H1 (cell line): ENCODE measurements at regions not wholly inside any gene's neighbourhood (a gene's known extent, or its start where the extent isn't known, plus 50 kb on each side); places are given as distances from the start of the nearest gene placed in this dataset.

ENCODE experiments used
- CTCF ChIA-PET: fragments of 300-600 bp; sonication (Branson Sonifier 250); formaldehyde crosslinking; loops from one replicate; lab custom pipeline; 2021; ENCODE audit not compliant: partially characterized antibody; lab: Charles Lee
- POLR2A ChIA-PET: fragments of 300-600 bp; sonication (Branson Sonifier 250); formaldehyde crosslinking; loops from one replicate; lab custom pipeline; 2021; ENCODE audit warnings: inconsistent platforms; ENCODE audit not compliant: partially characterized antibody; lab: Charles Lee
- DNase-seq, 2 experiments: peaks; one replicate each; pipeline versions ENCODE4 v3.0.0 to v3.0.0-alpha.2; 2010 to 2022; ENCODE audit warnings: low spot score in 2 of 2, low read depth in 1 of 2, mixed read lengths in 1 of 2
- FAIRE-seq: peaks from 2 replicates; lab custom pipeline; 2011; peaks lifted over from hg19 to GRCh38; lab: Jason Lieb, UNC
- H2AFZ ChIP-seq: 2 replicates; pipeline ENCODE4 v1.8.1; 2012; ENCODE audit warnings: low read length, inconsistent platforms
- H2AK5ac ChIP-seq: 2 replicates; pipeline ENCODE4 v1.6.1; 2013; ENCODE audit warnings: low read depth, low read length
- H2BK120ac ChIP-seq: replicated peaks from 2 replicates; pipeline ENCODE3; 2013; ENCODE audit warnings: low read depth, low read length, inconsistent platforms
- H2BK12ac ChIP-seq: 2 replicates; pipeline ENCODE4 v1.6.1; 2013; ENCODE audit warnings: low read depth, low read length
- H2BK15ac ChIP-seq: 2 replicates; pipeline ENCODE4 v1.6.1; 2013; ENCODE audit warnings: low read length
- H2BK20ac ChIP-seq: 2 replicates; pipeline ENCODE4 v1.6.1; 2013; ENCODE audit warnings: low read length
- H2BK5ac ChIP-seq: 2 replicates; pipeline ENCODE4 v1.6.1; 2013; ENCODE audit warnings: low read depth, low read length
- H3K14ac ChIP-seq: 2 replicates; pipeline ENCODE4 v1.6.1; 2013; ENCODE audit warnings: inconsistent platforms; ENCODE audit not compliant: insufficient read length
- H3K18ac ChIP-seq: 2 replicates; pipeline ENCODE4 v1.6.1; 2013; ENCODE audit warnings: low read length; ENCODE audit errors: extremely low read depth
- H3K23ac ChIP-seq: 2 replicates; pipeline ENCODE4 v1.6.1; 2013; ENCODE audit warnings: inconsistent platforms; ENCODE audit not compliant: insufficient read length
- H3K23me2 ChIP-seq: 2 replicates; pipeline ENCODE4 v1.6.1; 2013; ENCODE audit warnings: low read depth, low read length
- H3K27ac ChIP-seq: 2 replicates; pipeline ENCODE4 v1.6.1; 2011; ENCODE audit warnings: low read depth, low read length, inconsistent platforms
- H3K27me3 ChIP-seq, 4 experiments: replicated peaks in 1 of 4; 1 replicate in 1 of 4; 2 replicates in 3 of 4; pipeline versions ENCODE4 v1.6.1 to v1.8.1; 2011 to 2013; ENCODE audit warnings: low read length in 3 of 4, mild to moderate bottlenecking in 3 of 4, inconsistent platforms in 2 of 4, mixed read lengths in 2 of 4, moderate library complexity in 1 of 4; ENCODE audit not compliant: control insufficient read depth in 3 of 4, insufficient read depth in 3 of 4; ENCODE audit errors: extremely low read depth in 1 of 4
- H3K36me3 ChIP-seq, 4 experiments: 2 replicates each; pipeline versions ENCODE4 v1.6.1 to v1.8.1; 2011 to 2013; ENCODE audit warnings: mild to moderate bottlenecking in 4 of 4, low read length in 3 of 4, moderate library complexity in 2 of 4, control low read depth in 1 of 4, inconsistent platforms in 1 of 4; ENCODE audit not compliant: insufficient read depth in 4 of 4, control insufficient read depth in 2 of 4
- H3K4ac ChIP-seq: replicated peaks from 2 replicates; pipeline ENCODE3; 2013; ENCODE audit warnings: low read length, low read depth, mixed read lengths, inconsistent platforms; ENCODE audit not compliant: insufficient read length
- H3K4me1 ChIP-seq, 4 experiments: replicated peaks in 1 of 4; 1 replicate in 1 of 4; 2 replicates in 3 of 4; pipeline versions ENCODE4 v1.6.1 to v1.8.1; 2011 to 2013; ENCODE audit warnings: low read length in 3 of 4, inconsistent platforms in 2 of 4, mixed read lengths in 1 of 4; ENCODE audit not compliant: insufficient read depth in 4 of 4, control insufficient read depth in 3 of 4
- H3K4me2 ChIP-seq, 2 experiments: 2 replicates each; pipeline versions ENCODE4 v1.6.1 to v1.8.1; 2011 to 2013; ENCODE audit warnings: low read depth in 2 of 2, low read length in 2 of 2, control low read depth in 1 of 2, inconsistent platforms in 1 of 2, mild to moderate bottlenecking in 1 of 2; ENCODE audit not compliant: insufficient read depth in 1 of 2
- H3K4me3 ChIP-seq, 4 experiments: fragments of 200-600, 300-600 bp in 1 of 4; sonication (generic), shearing (Covaris generic), sonication (Bioruptor Twin) in 1 of 4; 2 replicates each; pipeline versions ENCODE4 v1.5.1 to v1.8.1; 2011 to 2016; ENCODE audit warnings: low read length in 4 of 4, low read depth in 3 of 4, control low read depth in 2 of 4, inconsistent platforms in 2 of 4, mild to moderate bottlenecking in 2 of 4, mixed read lengths in 1 of 4, moderate library complexity in 1 of 4; ENCODE audit not compliant: insufficient read depth in 2 of 4; ENCODE audit errors: extremely low read depth in 1 of 4
- H3K56ac ChIP-seq: replicated peaks from 2 replicates; pipeline ENCODE3; 2013; ENCODE audit warnings: low read depth, mild to moderate bottlenecking, mixed read lengths, low read length, inconsistent platforms; ENCODE audit not compliant: insufficient read length
- H3K79me1 ChIP-seq: 2 replicates; pipeline ENCODE4 v1.6.1; 2013; ENCODE audit warnings: low read depth, low read length, control low read depth
- H3K79me2 ChIP-seq, 2 experiments: 2 replicates each; pipeline versions ENCODE4 v1.6.1 to v1.8.1; 2012 to 2013; ENCODE audit warnings: low read length in 2 of 2, mild to moderate bottlenecking in 2 of 2, inconsistent platforms in 1 of 2; ENCODE audit not compliant: insufficient read depth in 2 of 2, control insufficient read depth in 1 of 2
- H3K9ac ChIP-seq, 4 experiments: replicated peaks in 1 of 4; 1 replicate in 1 of 4; 2 replicates in 3 of 4; pipeline versions ENCODE4 v1.6.1 to v1.8.1; 2011 to 2013; ENCODE audit warnings: low read depth in 3 of 4, low read length in 3 of 4, control low read depth in 2 of 4, mild to moderate bottlenecking in 2 of 4, moderate library complexity in 2 of 4, inconsistent platforms in 1 of 4; ENCODE audit errors: extremely low read depth in 1 of 4
- H3K9me3 ChIP-seq, 2 experiments: 2 replicates each; pipeline versions ENCODE4 v1.6.1 to v1.8.1; 2012 to 2013; ENCODE audit warnings: mild to moderate bottlenecking in 2 of 2, moderate library complexity in 2 of 2, control low read depth in 1 of 2, inconsistent platforms in 1 of 2, low read depth in 1 of 2, low read length in 1 of 2, mixed read lengths in 1 of 2; ENCODE audit not compliant: insufficient read depth in 2 of 2
- H4K20me1 ChIP-seq, 2 experiments: replicated peaks in 1 of 2; 2 replicates each; pipeline versions ENCODE3 to v1.8.1; 2011 to 2013; ENCODE audit warnings: inconsistent platforms in 2 of 2, low read length in 2 of 2, mild to moderate bottlenecking in 1 of 2; ENCODE audit not compliant: insufficient read depth in 2 of 2, control insufficient read depth in 1 of 2
- H4K5ac ChIP-seq: 2 replicates; pipeline ENCODE4 v1.6.1; 2013; ENCODE audit warnings: low read length, low read depth, mixed read lengths, inconsistent platforms; ENCODE audit not compliant: insufficient read length
- H4K8ac ChIP-seq: 2 replicates; pipeline ENCODE4 v1.8.0; 2013; ENCODE audit warnings: mild to moderate bottlenecking, moderate library complexity, low read length, inconsistent platforms; ENCODE audit not compliant: insufficient read depth; ENCODE audit errors: extremely low read depth
- H4K91ac ChIP-seq: replicated peaks from 2 replicates; pipeline ENCODE3; 2013; ENCODE audit warnings: low read length, mixed read lengths, inconsistent platforms; ENCODE audit not compliant: insufficient read length
- ATF2 ChIP-seq: IDR thresholded peaks from 2 replicates; pipeline ENCODE4 v1.6.1; 2012; ENCODE audit warnings: low read length, inconsistent platforms
- BACH1 ChIP-seq: IDR thresholded peaks from 2 replicates; pipeline ENCODE4 v1.6.1; 2012; ENCODE audit warnings: low read length, improper control_type of control experiment
- CBX5 ChIP-seq: fragments of 300-800, 300-1000 bp; sonication (generic); IDR thresholded peaks from 2 replicates; pipeline ENCODE4 v1.7.1; 2016; ENCODE audit warnings: antibody characterized with exemption, low read length, low read depth
- CREB1 ChIP-seq: IDR thresholded peaks from 2 replicates; pipeline ENCODE4 v1.6.1; 2012; ENCODE audit warnings: inconsistent platforms
- EP300 ChIP-seq, 2 experiments: IDR thresholded peaks; 1 replicate in 1 of 2; 2 replicates in 1 of 2; pipeline ENCODE4 v1.6.1; 2011 to 2012; ENCODE audit warnings: low read depth in 2 of 2, low read length in 2 of 2, mild to moderate bottlenecking in 2 of 2, borderline replicate concordance in 1 of 2, inconsistent platforms in 1 of 2, moderate library complexity in 1 of 2
- EZH2 ChIP-seq: fragments of 200-600 bp; sonication (generic); IDR thresholded peaks from 2 replicates; pipeline ENCODE4 v1.7.1; 2012; ENCODE audit warnings: low read depth, mild to moderate bottlenecking, moderate library complexity, low read length, inconsistent platforms; ENCODE audit not compliant: severe bottlenecking
- FOSL1 ChIP-seq: IDR thresholded peaks from 2 replicates; pipeline ENCODE4 v1.6.1; 2011; ENCODE audit warnings: mild to moderate bottlenecking, low read depth, low read length, moderate library complexity; ENCODE audit not compliant: insufficient read depth
- JUN ChIP-seq: IDR thresholded peaks from 2 replicates; pipeline ENCODE4 v1.6.1; 2011; ENCODE audit warnings: low read depth, mild to moderate bottlenecking, improper control_type of control experiment, low read length
- JUND ChIP-seq: IDR thresholded peaks from 2 replicates; pipeline ENCODE4 v1.6.1; 2011; ENCODE audit warnings: mild to moderate bottlenecking, improper control_type of control experiment, low read length
- MAFK ChIP-seq: IDR thresholded peaks from 2 replicates; pipeline ENCODE4 v1.6.1; 2012; ENCODE audit warnings: low read depth, mild to moderate bottlenecking, improper control_type of control experiment, low read length
- POU5F1 ChIP-seq: IDR thresholded peaks from 2 replicates; pipeline ENCODE4 v1.6.1; 2011; ENCODE audit warnings: low read depth, mild to moderate bottlenecking, low read length, moderate library complexity
- RAD21 ChIP-seq, 2 experiments: IDR thresholded peaks in 1 of 2; conservative IDR thresholded peaks in 1 of 2; 2 replicates each; pipeline ENCODE4 v1.6.1; 2011; ENCODE audit warnings: low read depth in 2 of 2, low read length in 2 of 2, improper control_type of control experiment in 1 of 2, inconsistent platforms in 1 of 2, mild to moderate bottlenecking in 1 of 2, moderate library complexity in 1 of 2
- SP4 ChIP-seq: IDR thresholded peaks from 2 replicates; pipeline ENCODE4 v1.6.1; 2012; ENCODE audit warnings: low read length, inconsistent platforms
- TEAD4 ChIP-seq: IDR thresholded peaks from 2 replicates; pipeline ENCODE4 v1.6.1; 2012; ENCODE audit warnings: low read depth, low read length, inconsistent platforms, mixed read lengths
- WGBS, 2 experiments: shearing (Covaris generic) in 1 of 2; methylation state at CpG; one replicate each; pipeline versions ENCODE4 v1.1.6 to v1.1.7; 2013 to 2015; ENCODE audit warnings: low lambda C conversion rate in 2 of 2, mixed read lengths in 2 of 2, inconsistent platforms in 1 of 2, low coverage in 1 of 2, missing lambda C conversion rate in 1 of 2; ENCODE audit not compliant: insufficient replicate concordance in 2 of 2, insufficient coverage in 1 of 2, insufficient read length in 1 of 2; ENCODE audit errors: extremely low coverage in 1 of 2, missing lambda C conversion rate in 1 of 2; 5-methylcytosine and 5-hydroxymethylcytosine counted together

GRCh38 chr6:93474733-93475179 lies 55.4 kb upstream of the EPHA7 start:
- Histone ChIP-seq H3K9me3 (no peaks in the 10 kb centered on the region), H3K36me3 (no peaks in the 10 kb centered on the region), H2BK15ac (no peak overlapping the region), H4K5ac (no peak overlapping the region), H2AK5ac (no peak overlapping the region), H2BK12ac (no peak overlapping the region), H2BK20ac (no peak overlapping the region), H3K79me1 (no peaks in the 10 kb centered on the region), H4K8ac (no peak overlapping the region), H2AFZ (no peak overlapping the region), H3K27me3 (peaks cover 0 to 2% (median 0%) of the 10 kb centered on the region in 4 experiments; a peak in 1 of 7 replicates), H3K23me2 (no peaks in the 10 kb centered on the region), H3K14ac (no peak overlapping the region), H3K27ac (no peak overlapping the region), H3K4me3 (no peak overlapping the region), H2BK120ac (no peak overlapping the region), H4K20me1 (no peaks in the 10 kb centered on the region), H3K9ac (no peak overlapping the region), H3K79me2 (no peaks in the 10 kb centered on the region), H3K18ac (no peak overlapping the region), H3K23ac (no peak overlapping the region), H3K4me1 (no peaks in the 10 kb centered on the region), H3K4ac (no peak overlapping the region), H2BK5ac (no peak overlapping the region), H4K91ac (no peak overlapping the region), H3K56ac (no peak overlapping the region), H3K4me2 (no peak overlapping the region)
- no peak for FAIRE-seq
- ChIA-PET POLR2A (no interaction called here), CTCF (no interaction called here)
- 92% methylated on average over 5 of the region's 5 CpGs; no CpG with 5 or more reads in 1 of the 2 experiments for WGBS, 2 experiments
- no peak for DNase-seq
- TF ChIP-seq EP300 (IDR thresholded peaks at IDR 0.05; ENCODE audit: borderline replicate concordance in 1 of 2, low read depth in 2 of 2, low read length in 2 of 2) (no peak), MAFK (no peak), RAD21 (IDR thresholded peaks at IDR 0.05 in 1 of 2, conservative IDR thresholded peaks at IDR 0.05 in 1 of 2; ENCODE audit: low read depth in 2 of 2, low read length in 2 of 2) (no peak), POU5F1 (no peak), CREB1 (no peak), JUN (no peak), FOSL1 (no peak), BACH1 (no peak), EZH2 (no peak), ATF2 (no peak), TEAD4 (no peak), SP4 (no peak), JUND (no peak), CBX5 (no peak)
